DND-41 (cell line): ENCODE measurements at regions not wholly inside any gene's neighbourhood (a gene's known extent, or its start where the extent isn't known, plus 50 kb on each side); places are given as distances from the start of the nearest gene placed in this dataset.

ENCODE experiments used
- CTCF ChIP-seq: IDR thresholded peaks from 2 replicates; pipeline ENCODE4 v1.5.1; 2012; ENCODE audit warnings: borderline replicate concordance, low read length, moderate library complexity, mild to moderate bottlenecking; ENCODE audit not compliant: poor library complexity, severe bottlenecking; ENCODE audit errors: extremely low read depth
- EZH2 ChIP-seq: IDR thresholded peaks from 3 replicates; pipeline ENCODE4 v1.6.1; 2012; ENCODE audit warnings: borderline replicate concordance, low read depth, mild to moderate bottlenecking, moderate library complexity, low read length, inconsistent platforms; ENCODE audit not compliant: severe bottlenecking

- TF ChIP-seq CTCF (no peak), EZH2 (no peak)
Observed at GRCh38 chr6:27837625-27838057, 74.6 kb downstream of the OR2B2 start.
